ENCODE measurements at regions not wholly inside any gene's neighbourhood (a gene's known extent, or its start where the extent isn't known, plus 50 kb on each side); places are given as distances from the start of the nearest gene placed in this dataset.
"Not testable (repeated sequence)": the region's sequence is repeated elsewhere in the genome, so short reads cannot be mapped to it uniquely, and the experiment has no call there.

DNA sequence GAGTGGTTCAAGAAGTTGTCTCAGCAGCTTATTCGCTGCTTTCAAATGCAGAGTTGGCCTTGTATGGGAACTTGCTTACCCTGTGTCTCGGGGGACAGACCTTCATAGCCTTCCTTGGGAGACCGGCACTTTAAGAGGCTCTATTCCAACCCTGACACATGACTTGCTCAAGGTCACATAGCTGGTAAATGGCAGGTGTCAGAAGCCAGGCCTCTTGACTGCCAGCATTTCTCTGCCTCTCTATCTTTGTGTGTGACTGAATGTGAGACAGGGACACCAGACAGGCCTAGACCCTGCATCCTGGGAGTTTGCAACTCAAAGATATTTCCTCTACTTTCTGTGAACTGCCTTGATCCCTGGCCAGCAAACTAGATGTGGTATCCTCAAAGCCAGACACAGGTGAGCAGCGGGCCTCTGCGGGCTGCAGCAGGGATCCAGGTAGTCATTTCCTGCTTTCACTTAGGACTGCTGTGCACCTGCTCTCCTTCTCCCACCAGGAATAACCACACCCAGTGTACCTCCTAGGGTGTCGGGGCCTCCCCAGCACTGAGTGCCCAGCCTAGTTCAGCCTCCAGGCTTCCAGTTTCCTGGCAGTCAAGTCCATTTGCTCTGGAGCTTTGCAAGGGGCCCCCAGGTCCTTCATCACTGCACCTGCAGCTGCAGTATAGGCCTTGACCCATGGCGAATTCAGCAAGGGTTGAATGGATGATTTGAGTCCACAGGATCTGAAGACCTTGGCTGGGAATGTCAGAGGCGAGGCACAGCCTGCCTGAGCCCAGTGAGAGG is 116.6 kb upstream of the TNRC6C start:
- DNase-seq = no peak

DNA sequence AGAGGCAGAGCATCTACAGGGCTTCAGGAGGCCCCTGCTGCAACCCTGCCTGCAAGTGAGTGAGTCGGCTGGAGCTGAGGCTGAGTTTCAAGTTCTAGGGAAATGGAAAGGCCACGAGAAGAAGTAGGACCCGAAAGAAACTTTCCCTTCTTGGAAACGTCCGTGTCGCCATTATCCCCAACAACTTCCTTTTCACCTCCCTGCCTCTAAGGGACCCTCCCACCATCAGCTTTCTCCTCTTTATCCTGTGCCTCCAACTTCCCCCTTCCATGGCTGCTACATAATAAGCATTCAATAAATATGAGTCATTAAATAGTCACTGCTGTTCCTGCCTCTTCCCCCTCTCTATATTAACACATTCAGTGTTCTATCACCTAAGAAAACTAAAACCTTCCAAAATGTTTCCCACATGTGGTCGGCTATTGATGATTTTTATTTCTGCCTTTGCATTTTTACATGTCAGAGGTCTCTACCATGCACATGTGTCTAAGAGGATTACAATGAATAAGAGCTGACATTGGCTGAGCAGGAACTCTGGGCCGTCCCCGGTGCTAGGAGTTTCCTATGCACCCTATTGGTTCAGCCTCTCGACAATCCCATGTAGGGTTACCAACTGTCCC is 115.9 kb upstream of the TNRC6C start:
- no peak for DNase-seq

DNA sequence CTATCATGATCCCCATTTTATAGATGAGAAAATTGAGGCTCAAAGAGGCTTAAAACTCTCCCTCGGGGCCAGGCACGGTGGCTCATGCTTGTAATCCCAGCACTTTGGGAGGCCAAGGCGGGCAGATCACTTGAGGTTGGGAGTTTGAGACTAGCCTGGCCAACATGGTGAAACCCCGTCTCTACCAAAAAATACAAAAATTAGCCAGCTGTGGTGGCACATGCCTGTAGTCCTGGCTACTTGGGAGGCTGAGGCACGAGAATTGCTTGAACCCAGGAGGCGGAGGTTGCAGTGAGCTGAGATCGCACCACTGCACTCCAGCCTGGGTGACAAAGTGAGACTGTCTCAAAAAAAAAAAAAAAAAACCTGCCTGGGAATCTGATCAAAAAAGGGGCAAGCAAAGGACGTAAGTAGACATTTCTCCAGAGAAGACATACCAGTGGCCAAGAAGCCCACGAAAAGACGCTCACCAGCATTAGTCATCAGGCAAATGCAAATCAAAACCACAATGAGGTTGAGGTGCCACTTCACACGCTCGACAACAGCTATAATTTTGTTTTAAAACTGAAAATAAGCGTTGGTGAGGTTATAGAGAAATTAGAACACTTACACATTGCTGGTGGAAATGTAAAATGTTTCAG is 115.1 kb upstream of the TNRC6C start:
- DNase-seq = not testable (repeated sequence)

DNA sequence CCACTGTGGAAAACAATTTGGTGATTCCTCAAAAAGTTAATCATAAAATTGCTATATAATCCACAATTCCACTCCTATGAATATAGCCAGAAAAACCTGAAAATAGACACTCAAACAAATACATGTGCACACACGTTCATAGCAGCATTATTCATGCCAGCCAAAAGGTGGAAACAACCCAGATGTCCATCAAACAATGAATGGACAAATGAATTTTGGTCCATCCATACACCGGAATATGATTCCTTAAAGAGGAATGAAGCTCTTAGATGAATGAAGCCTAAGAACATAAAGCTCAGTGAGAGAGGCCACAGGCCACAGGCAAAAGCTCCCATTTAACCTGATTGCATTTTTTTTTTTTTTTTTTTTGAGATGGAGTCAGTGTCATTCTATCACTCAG is 114.6 kb upstream of the TNRC6C start:
- no peak for DNase-seq

DNA sequence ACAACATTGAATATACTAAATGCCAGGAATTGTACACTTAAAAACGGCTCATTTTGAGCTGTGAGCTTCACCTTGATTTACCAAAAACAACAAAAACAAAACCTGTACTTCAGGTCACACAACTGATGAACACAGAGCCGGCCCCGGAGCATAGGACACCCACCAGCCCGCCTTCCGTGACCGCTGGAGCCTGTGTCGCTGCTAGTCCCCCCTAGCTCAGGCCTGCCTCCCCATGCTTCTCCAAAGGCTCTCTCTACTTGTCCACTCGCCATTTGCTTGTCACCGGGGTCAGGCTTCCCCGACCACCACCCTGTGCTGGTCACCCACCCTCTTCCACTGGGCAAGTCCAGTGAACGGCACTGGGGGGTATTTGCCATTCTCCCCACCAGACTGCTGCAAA is 113.8 kb upstream of the TNRC6C start:
- DNase-seq = no peak

DNA sequence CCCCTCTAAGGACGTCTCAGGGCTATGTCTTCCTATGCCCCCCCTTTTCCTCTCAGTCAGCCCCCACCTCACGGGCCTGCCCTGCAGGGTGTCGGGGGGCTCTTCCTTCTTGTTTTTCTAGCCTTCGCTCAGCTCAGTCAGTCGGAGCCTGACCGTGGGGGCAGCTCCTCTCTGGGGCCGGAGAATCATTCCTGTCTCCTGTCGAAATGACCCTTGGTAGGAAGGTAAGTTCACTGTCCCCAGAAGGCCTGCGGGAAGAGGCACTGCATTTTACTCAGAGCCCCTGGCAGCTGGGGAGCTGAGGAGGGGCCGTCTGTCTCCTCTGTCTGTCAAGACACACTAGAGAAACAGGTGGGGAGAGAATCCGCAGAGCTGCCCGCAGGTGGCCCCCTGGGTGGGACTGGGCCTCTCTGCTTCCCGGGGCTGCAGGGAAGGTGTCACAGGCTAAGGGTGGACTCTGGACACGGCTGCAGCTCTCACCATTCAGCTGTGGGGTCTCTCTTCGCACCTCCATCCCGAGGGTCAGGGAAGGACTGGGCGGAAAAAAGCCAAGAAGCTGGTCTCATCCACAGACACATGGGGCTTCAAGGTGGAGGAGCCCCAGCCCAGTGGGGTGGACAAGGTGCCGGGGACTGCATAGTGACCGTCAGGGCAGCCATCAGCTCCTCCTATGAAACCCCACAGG is 112.8 kb upstream of the TNRC6C start:
- no peak for DNase-seq

DNA sequence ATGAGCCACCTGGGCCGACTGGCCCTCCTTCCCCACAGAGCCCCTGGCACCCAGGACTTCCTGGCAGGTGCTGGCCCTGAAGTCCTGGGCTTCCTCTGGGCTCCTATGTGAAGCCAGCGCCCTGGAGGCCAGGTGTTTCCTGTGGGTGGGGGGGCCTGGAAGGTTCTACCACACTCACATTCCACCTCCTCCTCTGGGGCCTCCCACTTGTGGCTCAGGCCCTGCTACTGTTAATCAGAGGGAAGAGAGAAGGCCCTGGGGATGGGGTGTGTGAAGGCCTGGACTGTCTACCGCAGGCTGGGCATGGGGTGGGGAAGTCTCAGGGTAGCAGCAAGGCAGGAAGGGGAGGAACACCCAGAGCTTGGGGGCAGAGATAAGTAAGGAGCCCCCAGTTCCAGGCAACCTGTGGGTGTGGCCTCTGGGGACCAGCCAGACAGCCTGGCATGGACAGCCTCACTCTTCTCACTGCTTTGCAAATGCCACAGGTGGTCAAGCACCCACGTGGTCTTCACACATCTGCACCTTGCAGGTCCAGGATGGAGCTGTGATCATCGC is 111.9 kb upstream of the TNRC6C start:
- DNase-seq = no peak

DNA sequence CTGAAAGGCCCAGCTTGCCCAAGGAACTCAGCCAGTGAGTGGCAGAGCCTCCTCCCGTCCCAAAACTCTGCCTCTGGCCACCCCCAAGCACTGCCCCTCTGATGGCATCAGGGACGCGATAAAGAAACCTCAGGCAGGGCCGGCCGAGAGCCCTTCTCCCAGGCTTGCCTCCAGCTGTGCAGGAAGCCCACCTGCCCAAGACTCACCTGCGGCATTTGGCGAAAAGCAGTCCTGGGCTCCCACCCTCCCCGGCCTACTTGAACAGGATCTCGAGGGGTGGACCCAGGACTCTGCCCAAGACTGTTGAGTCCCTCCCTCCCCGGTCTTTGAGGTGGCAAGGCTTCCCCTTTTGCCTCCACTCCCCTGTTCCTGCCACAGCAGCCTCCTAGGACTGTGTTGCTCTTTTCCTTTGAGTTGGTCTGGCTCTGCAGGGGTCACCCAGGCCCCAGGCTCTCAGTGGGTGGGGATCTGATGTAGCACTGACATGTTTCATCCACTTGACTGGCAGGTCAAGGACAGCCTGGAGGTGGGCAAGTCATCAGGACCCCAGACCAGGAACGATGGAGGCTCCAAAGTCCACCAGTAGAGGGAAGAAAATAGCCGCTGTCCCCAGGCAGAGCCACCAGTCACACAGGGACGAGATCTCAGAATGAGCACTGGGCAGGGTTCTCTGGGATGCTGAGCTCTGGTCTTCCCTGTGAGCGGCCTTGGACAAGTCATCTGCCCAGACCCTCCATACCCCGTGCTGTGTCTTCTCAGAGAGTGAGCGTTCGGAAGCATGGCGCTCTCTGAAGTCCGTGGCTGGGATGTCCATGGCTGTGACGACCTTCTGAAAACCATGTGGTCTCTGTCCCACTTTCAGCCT is 111.0 kb upstream of the TNRC6C start:
- no peak for DNase-seq

DNA sequence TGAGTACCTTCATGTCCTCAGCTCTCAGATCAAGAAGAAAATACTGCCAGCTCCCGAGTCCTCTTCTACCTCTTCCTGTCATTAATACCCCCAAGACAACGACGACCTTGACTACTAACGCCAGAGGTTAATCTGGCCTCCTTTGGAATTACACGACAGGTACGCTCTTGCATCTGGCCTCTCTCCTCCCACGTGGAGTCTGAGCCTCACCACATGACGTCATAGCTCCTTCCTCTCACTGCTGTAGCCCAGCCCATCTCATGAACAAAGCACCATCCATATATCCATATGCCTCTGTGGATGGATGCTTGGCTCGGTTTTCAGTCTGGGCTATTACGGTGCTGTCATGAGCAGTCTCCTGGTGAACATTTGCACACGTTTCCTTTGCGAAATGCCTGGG is 110.2 kb upstream of the TNRC6C start:
- no peak for DNase-seq

DNA sequence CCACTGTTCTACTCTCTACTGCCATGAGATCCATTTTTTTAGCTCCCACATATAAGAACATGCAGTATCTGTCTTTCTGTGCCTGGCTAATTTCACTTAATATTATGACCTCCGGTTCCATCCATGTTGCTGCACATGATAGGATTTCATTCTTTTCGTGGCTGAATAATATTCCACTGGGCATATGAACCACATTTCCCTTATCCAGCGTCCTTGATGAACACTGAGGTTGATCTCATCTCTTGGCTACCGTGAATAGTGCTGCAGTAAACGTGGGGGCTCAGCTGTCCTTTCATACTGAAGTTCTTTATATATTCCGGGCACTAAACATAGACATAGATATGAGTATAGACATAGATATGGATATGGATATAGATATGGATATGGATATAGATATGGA is 109.3 kb upstream of the TNRC6C start:
- no peak for DNase-seq

DNA sequence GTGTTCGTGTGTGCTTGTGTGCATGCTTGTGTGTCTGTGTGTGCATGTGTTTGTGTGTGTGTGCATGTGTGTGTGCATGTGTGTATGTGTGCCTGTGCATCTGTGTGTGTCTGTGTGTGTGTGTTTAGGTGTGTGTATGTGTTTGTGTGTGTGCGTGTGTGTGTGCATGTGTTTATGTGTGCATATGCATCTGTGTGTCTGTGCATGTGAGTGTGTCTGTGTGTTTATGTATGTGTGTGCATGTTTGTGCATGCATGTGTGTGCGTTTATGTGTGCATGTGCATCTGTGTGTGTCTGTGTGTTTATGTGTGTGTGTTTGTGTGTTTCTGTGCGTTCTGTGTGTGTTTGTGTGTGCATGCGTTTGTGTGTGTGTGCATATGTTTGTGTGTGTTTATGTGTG is 106.6 kb upstream of the TNRC6C start:
- DNase-seq = no peak

DNA sequence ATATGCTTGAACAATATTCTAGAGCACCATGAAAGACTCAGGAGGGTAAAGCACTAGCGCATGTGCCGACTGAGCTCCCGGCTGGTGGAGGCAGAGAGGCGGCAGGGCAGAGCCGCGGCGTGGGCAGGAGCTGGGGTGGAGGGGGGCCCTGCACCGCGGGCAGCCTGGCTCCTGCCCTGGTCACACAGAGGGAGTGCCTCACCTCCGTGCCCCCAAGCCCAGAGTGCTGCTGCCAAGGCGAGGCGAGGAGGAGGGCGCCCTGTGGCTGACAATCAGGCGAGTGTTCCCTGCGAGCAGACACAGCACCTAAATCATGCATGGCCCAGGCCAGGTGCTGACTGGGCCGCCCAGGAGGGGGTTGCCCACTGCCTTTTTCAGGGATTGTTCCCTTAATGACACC is 105.8 kb upstream of the TNRC6C start:
- DNase-seq = no peak

DNA sequence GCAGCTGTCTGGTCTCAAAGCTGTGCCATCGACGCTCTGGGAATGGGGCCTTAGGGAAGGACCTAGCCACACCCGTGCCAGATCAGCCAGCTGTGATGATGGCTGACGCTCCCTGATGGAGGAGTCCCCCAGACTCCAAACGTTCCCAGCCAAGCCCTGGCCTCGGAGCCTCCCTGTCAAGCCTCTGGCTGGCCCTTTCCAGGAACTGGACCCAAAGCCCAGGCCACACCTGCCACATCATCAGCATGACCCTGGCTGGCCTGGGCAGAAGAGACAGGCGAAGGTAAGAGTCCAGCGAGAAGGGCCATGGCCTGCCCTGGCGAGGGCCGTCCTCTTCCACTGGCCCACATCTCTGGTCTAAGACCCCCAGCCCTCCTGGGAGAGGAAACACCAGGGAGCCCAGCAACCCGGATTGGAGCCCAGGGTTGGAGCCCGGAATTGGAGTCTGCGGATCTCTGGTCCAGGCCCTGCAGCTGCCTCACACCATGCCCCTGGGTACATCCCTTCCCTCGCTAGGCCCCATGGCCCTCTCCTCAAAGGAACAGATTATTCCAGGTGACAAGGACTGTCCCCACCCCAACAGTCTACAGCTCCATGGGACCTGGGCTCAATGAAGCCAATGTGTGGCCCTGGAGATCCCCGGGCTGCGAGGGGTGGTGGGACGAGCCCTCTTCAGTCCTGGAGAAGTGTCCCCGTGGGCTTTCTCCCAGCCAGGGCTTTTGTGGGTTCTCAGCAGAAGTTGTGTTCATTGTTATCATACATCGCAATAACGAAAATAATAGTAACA is 105.1 kb upstream of the TNRC6C start:
- DNase-seq = no peak

DNA sequence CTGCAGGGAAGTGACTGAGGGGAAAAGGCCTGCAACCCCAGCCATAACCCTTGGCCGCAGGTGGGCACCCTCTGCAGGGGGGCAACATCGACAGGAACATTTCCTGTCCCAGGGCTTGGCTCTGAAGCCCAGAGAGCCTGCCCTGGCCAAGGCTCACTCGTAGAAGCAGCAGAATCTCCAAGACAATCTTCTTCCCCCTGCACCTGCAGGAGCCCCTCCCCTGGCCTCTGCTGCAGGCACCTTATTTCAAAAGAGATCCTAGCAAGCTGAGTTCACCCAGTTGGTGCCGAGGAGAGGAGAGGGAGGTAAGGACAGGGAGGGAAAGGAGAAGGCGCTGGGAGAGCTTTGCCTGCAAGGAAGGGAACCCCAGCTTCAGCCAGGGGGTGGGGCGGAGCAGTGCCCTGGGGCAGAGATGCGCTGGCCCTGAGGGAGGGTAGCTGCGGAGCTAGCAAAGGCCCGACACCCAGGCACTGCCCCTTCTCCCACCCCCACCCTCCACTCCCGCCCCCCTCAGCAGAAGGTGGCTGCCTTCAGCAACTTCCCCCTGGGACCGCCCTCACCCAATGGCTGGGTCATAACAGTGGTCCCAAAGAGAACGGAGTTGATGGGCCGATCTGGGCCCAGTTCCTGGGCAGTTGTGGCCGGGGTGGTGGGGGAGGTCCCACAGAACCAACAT is 104.3 kb upstream of the TNRC6C start:
- DNase-seq = no peak

DNA sequence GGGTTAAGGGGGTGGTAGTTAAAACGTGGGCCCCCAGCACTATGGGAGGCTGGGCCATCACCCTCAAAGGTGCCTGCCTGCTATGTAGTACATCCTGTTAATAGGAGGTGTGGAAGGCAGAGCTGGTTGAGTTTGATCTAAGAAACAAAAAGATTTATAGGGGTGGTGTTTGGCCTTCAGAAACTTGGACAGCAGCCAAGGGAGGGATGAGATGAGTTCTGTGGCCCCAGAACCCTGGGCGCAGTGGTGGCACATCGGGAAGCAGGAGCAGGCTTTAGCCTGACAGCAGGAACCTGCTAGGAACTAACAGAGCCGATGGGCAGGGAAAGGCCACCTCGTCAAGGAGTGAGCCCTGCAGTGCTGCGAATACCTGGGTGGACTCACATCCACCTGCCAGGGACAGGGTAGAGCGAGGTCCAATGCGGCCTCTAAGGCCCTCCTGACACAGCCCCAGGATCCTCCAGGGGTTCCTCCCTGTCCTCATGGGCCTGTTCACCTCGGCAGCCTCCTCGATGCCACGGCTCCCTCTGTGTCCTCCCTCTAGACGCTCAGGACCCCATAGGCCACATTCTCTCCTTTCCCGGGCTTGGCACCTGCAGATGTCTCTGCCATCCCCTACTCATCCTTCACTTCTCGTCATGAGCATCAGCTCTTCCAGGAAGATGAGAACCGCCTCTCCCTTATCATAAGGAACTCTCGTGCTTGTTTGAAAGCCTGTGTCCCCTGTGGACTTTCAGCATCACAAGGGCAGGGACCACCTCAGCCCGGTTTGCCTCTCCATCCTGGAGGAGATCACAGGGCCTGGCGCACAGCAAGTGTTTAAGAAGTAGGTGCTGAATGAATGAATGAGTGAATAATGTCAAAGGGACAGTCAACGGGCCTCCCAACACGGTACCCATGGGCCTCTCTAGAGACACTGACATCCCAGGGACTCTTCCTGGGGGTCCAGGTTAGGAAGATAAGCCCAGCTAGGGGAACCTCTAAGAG is 103.5 kb upstream of the TNRC6C start:
- DNase-seq = no peak

DNA sequence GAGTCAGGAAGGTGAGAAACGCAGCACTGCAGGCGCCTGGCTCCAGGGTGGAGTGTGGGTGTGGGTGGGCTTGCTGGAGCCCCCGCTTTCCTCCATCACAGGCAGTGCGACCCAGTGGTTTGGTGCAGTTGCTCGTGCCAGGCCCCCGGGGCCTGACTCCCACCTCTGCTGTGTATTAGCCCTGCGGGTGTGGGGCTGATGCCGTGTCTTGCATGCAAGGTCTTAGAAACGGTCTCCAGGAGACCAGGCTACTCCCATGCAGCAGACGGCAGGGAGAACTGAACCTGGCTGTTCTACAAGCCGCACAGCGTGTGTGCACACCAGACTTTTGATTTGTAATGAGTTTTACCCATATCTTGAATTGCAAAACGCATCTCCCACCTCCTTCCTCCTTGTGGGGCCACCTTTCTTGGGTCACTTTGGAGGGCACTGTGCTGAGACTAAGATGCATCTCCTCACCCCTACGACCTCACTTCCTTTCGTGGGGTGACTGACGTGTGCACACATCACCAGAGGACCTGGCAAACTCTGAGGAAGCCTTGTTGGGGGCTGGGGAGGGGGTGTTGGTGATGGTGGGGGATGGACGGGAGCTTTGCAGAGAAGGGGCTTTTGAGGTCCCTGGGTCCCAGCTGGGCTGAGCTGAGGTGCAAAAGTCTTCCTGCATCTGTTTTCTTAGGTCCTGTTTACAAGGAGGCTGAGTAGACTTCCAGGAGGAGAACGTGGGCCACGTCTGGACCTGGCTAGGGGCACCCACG is 101.8 kb upstream of the TNRC6C start:
- DNase-seq = no peak

DNA sequence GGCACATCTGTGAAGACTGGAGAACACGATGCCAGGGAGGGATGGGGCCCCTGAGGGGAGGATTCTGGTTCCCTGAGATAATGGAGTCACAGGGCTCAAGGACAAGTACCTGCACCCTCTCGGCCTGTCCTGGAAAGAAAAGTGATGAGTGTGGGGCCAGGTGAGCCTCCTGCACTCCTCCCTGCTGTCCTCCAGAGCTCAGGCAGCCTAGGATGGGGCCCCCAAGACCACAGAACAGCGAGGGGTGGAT is 101.3 kb upstream of the TNRC6C start:
- DNase-seq = no peak

DNA sequence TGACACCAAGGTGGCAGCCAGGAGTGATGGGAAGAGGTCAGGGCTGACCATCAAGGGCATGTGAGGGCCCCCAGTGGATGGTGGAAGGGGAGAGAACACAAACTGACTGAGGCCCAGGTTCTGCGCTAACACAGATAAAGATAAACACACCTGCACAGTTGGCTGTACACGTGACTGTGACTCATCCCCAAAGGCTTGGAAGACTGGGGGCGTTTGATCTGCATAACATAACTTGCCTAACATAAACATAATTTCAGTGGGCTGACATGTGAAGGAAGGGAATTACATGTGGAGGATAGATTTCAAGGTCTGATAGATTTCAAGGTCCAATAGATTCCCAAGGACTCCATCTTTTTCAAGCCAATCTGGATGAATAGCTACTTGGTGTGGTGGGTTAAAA is 100.9 kb upstream of the TNRC6C start:
- DNase-seq = no peak

All from occipital lobe (tissue), 1 donor.